ENCODE measurements at regions not wholly inside any gene's neighbourhood (a gene's known extent, or its start where the extent isn't known, plus 50 kb on each side); places are given as distances from the start of the nearest gene placed in this dataset.

DNA sequence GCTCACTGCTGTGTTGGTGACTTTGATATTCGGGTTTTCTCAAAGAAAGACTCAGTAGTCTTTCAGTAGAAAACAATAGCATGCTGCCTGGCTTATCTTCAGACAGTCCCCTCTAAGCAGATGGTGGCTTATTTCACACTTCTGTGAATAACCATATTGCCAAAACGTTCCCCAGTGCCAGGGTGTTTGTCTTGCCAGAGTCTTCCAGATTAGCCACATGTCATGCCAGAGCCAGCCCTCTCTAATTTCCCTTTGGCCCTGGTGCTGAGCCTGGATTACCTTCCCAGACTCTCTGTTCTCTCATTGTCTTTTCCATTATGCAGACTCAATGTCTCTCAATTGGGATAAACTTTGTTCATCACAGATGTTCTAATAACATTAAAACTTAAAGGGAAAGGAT is 488.0 kb upstream of the ATXN8OS start:
- DNase-seq: no peak
- no peak overlapping the region for H2AFZ ChIP-seq (ENCODE audit: low read length)
- H3K4me1 ChIP-seq (ENCODE audit: low read length): no peaks in the 10 kb centered on the region
- H3F3A ChIP-seq (ENCODE audit: insufficient read depth, low read length): no peaks in the 10 kb centered on the region
- H3K27me3 ChIP-seq (replicated peaks; ENCODE audit: insufficient read depth, low read length): no peaks in the 10 kb centered on the region
- no peaks in the 10 kb centered on the region for H3K9me2 ChIP-seq (replicated peaks; ENCODE audit: insufficient read depth, low read length)
- H3K4me2 ChIP-seq (ENCODE audit: low read depth, low read length): no peak overlapping the region
- H3K9me3 ChIP-seq (replicated peaks; ENCODE audit: insufficient read depth, low read length): no peaks in the 10 kb centered on the region
- H3K4me3 ChIP-seq (ENCODE audit: low read length): no peak overlapping the region
- no peak overlapping the region for H3K27ac ChIP-seq (ENCODE audit: low read length)
- no peaks in the 10 kb centered on the region for H4K20me1 ChIP-seq (ENCODE audit: insufficient read depth, low read length)
- H3K79me2 ChIP-seq (ENCODE audit: low read length): no peaks in the 10 kb centered on the region
- H3K9ac ChIP-seq (ENCODE audit: low read length): no peak overlapping the region
- no peaks in the 10 kb centered on the region for H3K36me3 ChIP-seq (replicated peaks; ENCODE audit: insufficient read depth, low read length)
- TF ChIP-seq EZH2phosphoT487 (IDR thresholded peaks at IDR 0.05; ENCODE audit: low read length) (no peak), EZH2 (optimal IDR thresholded peaks at IDR 0.05; ENCODE audit: low read depth, low read length) (no peak)
- TF ChIP-seq, protein P1, sequence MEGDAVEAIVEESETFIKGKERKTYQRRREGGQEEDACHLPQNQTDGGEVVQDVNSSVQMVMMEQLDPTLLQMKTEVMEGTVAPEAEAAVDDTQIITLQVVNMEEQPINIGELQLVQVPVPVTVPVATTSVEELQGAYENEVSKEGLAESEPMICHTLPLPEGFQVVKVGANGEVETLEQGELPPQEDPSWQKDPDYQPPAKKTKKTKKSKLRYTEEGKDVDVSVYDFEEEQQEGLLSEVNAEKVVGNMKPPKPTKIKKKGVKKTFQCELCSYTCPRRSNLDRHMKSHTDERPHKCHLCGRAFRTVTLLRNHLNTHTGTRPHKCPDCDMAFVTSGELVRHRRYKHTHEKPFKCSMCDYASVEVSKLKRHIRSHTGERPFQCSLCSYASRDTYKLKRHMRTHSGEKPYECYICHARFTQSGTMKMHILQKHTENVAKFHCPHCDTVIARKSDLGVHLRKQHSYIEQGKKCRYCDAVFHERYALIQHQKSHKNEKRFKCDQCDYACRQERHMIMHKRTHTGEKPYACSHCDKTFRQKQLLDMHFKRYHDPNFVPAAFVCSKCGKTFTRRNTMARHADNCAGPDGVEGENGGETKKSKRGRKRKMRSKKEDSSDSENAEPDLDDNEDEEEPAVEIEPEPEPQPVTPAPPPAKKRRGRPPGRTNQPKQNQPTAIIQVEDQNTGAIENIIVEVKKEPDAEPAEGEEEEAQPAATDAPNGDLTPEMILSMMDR (IDR thresholded peaks at IDR 0.05; ENCODE audit: low read length): no peak

DNA sequence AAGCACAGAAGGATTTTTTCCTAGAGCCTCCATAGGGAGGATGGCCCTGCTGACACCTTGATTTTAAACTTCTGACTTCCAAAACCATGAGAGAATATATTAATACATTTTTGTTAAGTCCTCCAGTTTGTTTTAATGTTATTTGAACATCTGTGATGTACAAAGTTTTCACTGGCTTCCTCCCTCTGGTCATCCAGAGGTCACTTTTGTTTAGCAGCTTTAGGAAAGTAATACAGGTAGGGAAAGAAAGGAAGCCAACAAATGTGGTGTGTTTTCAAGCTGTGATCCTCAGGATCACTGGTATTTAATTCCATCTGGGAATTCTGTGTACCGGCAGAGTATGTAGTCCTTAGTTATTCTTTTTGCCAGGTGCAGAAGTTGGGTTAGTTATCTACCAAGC is 488.8 kb upstream of the ATXN8OS start:
- Histone ChIP-seq H3K9me2 (replicated peaks; ENCODE audit: insufficient read depth, low read length) (no peaks in the 10 kb centered on the region), H2AFZ (ENCODE audit: low read length) (no peak overlapping the region), H4K20me1 (ENCODE audit: insufficient read depth, low read length) (no peaks in the 10 kb centered on the region), H3K4me3 (ENCODE audit: low read length) (no peak overlapping the region), H3K4me2 (ENCODE audit: low read depth, low read length) (no peak overlapping the region), H3K36me3 (replicated peaks; ENCODE audit: insufficient read depth, low read length) (no peaks in the 10 kb centered on the region), H3K9ac (ENCODE audit: low read length) (no peak overlapping the region), H3F3A (ENCODE audit: insufficient read depth, low read length) (no peaks in the 10 kb centered on the region), H3K4me1 (ENCODE audit: low read length) (no peaks in the 10 kb centered on the region), H3K27me3 (replicated peaks; ENCODE audit: insufficient read depth, low read length) (no peaks in the 10 kb centered on the region), H3K79me2 (ENCODE audit: low read length) (no peaks in the 10 kb centered on the region), H3K9me3 (replicated peaks; ENCODE audit: insufficient read depth, low read length) (no peaks in the 10 kb centered on the region), H3K27ac (ENCODE audit: low read length) (no peak overlapping the region)
- TF ChIP-seq, protein P1 (IDR thresholded peaks at IDR 0.05; ENCODE audit: low read length): no peak
- TF ChIP-seq EZH2phosphoT487 (IDR thresholded peaks at IDR 0.05; ENCODE audit: low read length): no peak
- no peak for TF ChIP-seq EZH2 (optimal IDR thresholded peaks at IDR 0.05; ENCODE audit: low read depth, low read length)
- DNase-seq: no peak

DNA sequence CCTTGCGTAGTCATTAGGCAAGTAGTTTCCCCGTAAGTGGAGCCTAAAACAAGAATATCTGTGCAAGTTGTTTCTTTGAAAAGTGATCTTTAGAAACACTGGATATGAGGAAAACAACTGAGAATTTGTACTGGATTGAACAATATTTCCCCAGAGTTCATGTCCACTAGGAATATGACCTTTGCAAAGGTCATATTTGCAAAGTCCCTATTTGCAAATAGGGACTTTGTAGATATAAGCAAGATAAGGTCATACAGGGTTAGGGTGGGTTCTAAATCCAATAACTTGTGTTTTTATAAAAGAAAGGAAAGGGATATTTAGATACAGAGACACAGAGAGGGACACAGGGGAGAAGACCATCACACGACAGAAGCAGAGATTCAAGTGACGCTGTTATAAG is 489.2 kb upstream of the ATXN8OS start:
- Histone ChIP-seq H3K36me3 (replicated peaks; ENCODE audit: insufficient read depth, low read length) (no peaks in the 10 kb centered on the region), H3K79me2 (ENCODE audit: low read length) (no peaks in the 10 kb centered on the region), H2AFZ (ENCODE audit: low read length) (no peak overlapping the region), H3K27ac (ENCODE audit: low read length) (no peak overlapping the region), H3K4me1 (ENCODE audit: low read length) (no peaks in the 10 kb centered on the region), H3K4me2 (ENCODE audit: low read depth, low read length) (no peak overlapping the region), H3K9ac (ENCODE audit: low read length) (no peak overlapping the region), H3K4me3 (ENCODE audit: low read length) (no peak overlapping the region), H3K9me3 (replicated peaks; ENCODE audit: insufficient read depth, low read length) (no peaks in the 10 kb centered on the region), H4K20me1 (ENCODE audit: insufficient read depth, low read length) (no peaks in the 10 kb centered on the region), H3F3A (ENCODE audit: insufficient read depth, low read length) (no peaks in the 10 kb centered on the region), H3K9me2 (replicated peaks; ENCODE audit: insufficient read depth, low read length) (no peaks in the 10 kb centered on the region), H3K27me3 (replicated peaks; ENCODE audit: insufficient read depth, low read length) (no peaks in the 10 kb centered on the region)
- TF ChIP-seq, protein P1 (IDR thresholded peaks at IDR 0.05; ENCODE audit: low read length): no peak
- TF ChIP-seq EZH2 (optimal IDR thresholded peaks at IDR 0.05; ENCODE audit: low read depth, low read length): no peak
- no peak for TF ChIP-seq EZH2phosphoT487 (IDR thresholded peaks at IDR 0.05; ENCODE audit: low read length)
- DNase-seq: no peak
